HG03139 (cell line): ENCODE measurements at regions not wholly inside any gene's neighbourhood (a gene's known extent, or its start where the extent isn't known, plus 50 kb on each side); places are given as distances from the start of the nearest gene placed in this dataset.
"Not testable (repeated sequence)": the region's sequence is repeated elsewhere in the genome, so short reads cannot be mapped to it uniquely, and the experiment has no call there.

Experiments used
- ATAC-seq: cut with Tn5 transposase; IDR thresholded peaks from one replicate; pipeline ENCODE4 v1.9.1; 2021; ENCODE audit not compliant: unreplicated experiment

- ATAC-seq: no peak
These were observed 194.2 kb upstream of the GLRA1 start for GRCh38 chr5:152118676-152119470.

- no peak for ATAC-seq
These were observed 192.3 kb upstream of the GLRA1 start for GRCh38 chr5:152116934-152117333.

GRCh38 chr5:152113401-152113800, 188.8 kb upstream of the GLRA1 start:
- ATAC-seq: no peak

- no peak for ATAC-seq
These were observed 182.6 kb upstream of the GLRA1 start for GRCh38 chr5:152107220-152107619.

GRCh38 chr5:152106571-152106970, 181.9 kb upstream of the GLRA1 start:
- no peak for ATAC-seq

- no peak for ATAC-seq
These were observed 180.4 kb upstream of the GLRA1 start for GRCh38 chr5:152105085-152105484.

- no peak for ATAC-seq
These were observed 179.6 kb upstream of the GLRA1 start for GRCh38 chr5:152104211-152104610.

- not testable (repeated sequence) for ATAC-seq
These were observed 178.3 kb upstream of the GLRA1 start for GRCh38 chr5:152102908-152103307.

GRCh38 chr5:152102057-152102456, 177.4 kb upstream of the GLRA1 start:
- no peak for ATAC-seq

GRCh38 chr5:152100462-152100861, 175.8 kb upstream of the GLRA1 start:
- no peak for ATAC-seq

GRCh38 chr5:152097128-152097527, 172.5 kb upstream of the GLRA1 start:
- no peak for ATAC-seq

- ATAC-seq: no peak
These were observed 170.1 kb upstream of the GLRA1 start for GRCh38 chr5:152094716-152095115.

GRCh38 chr5:152094060-152094459, 169.4 kb upstream of the GLRA1 start:
- no peak for ATAC-seq

GRCh38 chr5:152092580-152092979, 167.9 kb upstream of the GLRA1 start:
- no peak for ATAC-seq

GRCh38 chr5:152089644-152090043, 165.0 kb upstream of the GLRA1 start:
- no peak for ATAC-seq

GRCh38 chr5:152086668-152087067, 162.0 kb upstream of the GLRA1 start:
- no peak for ATAC-seq

GRCh38 chr5:152084476-152084875, 159.8 kb upstream of the GLRA1 start:
- ATAC-seq: no peak

GRCh38 chr5:152083231-152083630, 158.6 kb upstream of the GLRA1 start:
- ATAC-seq: no peak

GRCh38 chr5:152072091-152072490, 147.4 kb upstream of the GLRA1 start:
- ATAC-seq: no peak

GRCh38 chr5:152070591-152070990, 145.9 kb upstream of the GLRA1 start:
- ATAC-seq: no peak

- no peak for ATAC-seq
These were observed 142.1 kb upstream of the GLRA1 start for GRCh38 chr5:152066784-152067183.

- ATAC-seq: no peak
These were observed 138.4 kb upstream of the GLRA1 start for GRCh38 chr5:152063004-152063403.

- no peak for ATAC-seq
These were observed 136.4 kb upstream of the GLRA1 start for GRCh38 chr5:152061095-152061494.
